BLaER1 treated with 17β-estradiol and CSF1 and Interleukin-3, amounts not matched to agents 10 nM and 100 nM (cell line): ENCODE measurements at regions not wholly inside any gene's neighbourhood (a gene's known extent, or its start where the extent isn't known, plus 50 kb on each side); places are given as distances from the start of the nearest gene placed in this dataset.

ENCODE experiments used
- H3K27ac ChIP-seq, 11 experiments: shearing (Covaris generic); formaldehyde crosslinking; 2 replicates each; pipeline ENCODE4 v1.8.1; 2022
- H3K27me3 ChIP-seq, 11 experiments: shearing (Covaris generic); formaldehyde crosslinking; 2 replicates each; pipeline ENCODE4 v1.8.1; 2022
- H3K36me3 ChIP-seq, 11 experiments: shearing (Covaris generic); formaldehyde crosslinking; 2 replicates each; pipeline ENCODE4 v1.8.1; 2022
- H3K4me1 ChIP-seq, 10 experiments: shearing (Covaris generic); formaldehyde crosslinking; 2 replicates each; pipeline ENCODE4 v1.8.1; 2022
- H3K4me2 ChIP-seq, 11 experiments: shearing (Covaris generic); formaldehyde crosslinking; 2 replicates each; pipeline ENCODE4 v1.8.1; 2022
- H3K4me3 ChIP-seq, 10 experiments: shearing (Covaris generic); formaldehyde crosslinking; 2 replicates each; pipeline ENCODE4 v1.8.1; 2022
- H3K9ac ChIP-seq, 11 experiments: shearing (Covaris generic); formaldehyde crosslinking; 2 replicates each; pipeline ENCODE4 v1.8.1; 2022
- H3K9me3 ChIP-seq, 11 experiments: shearing (Covaris generic); formaldehyde crosslinking; replicated peaks in 1 of 11; 2 replicates each; pipeline ENCODE4 v1.8.1; 2022
- H4K20me1 ChIP-seq, 11 experiments: shearing (Covaris generic); formaldehyde crosslinking; 2 replicates each; pipeline ENCODE4 v1.8.1; 2022
- Cebpa-rat ChIP-seq, 11 experiments: shearing (Covaris generic); IDR thresholded peaks; 2 replicates each; pipeline ENCODE4 v1.8.1; 2022

DNA sequence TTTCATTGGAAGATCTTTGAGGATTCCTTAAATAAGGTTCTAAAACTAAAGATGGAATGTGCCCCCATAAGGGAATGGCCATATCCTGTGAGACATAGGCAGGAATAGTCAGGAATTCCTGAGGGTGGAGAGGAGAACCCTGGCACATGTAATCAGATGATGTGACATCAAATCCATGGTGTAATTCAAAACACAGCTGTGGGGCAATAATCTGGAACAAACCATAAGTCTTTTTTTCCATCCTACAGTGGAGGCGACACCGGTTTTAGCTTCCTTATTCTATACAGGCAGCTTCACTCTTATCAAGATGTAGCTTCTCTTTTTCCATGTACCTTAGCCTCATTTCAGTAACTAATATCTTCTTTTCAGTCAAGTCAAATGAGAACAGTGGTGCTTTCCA lies 133.6 kb upstream of the CITED2 start:
- TF ChIP-seq Cebpa-rat (IDR thresholded peaks at IDR 0.05): no peak
- Histone ChIP-seq H3K27ac (no peak overlapping the region), H3K4me3 (no peak overlapping the region), H4K20me1 (no peaks in the 10 kb centered on the region), H3K36me3 (no peaks in the 10 kb centered on the region), H3K4me1 (no peaks in the 10 kb centered on the region), H3K27me3 (no peaks in the 10 kb centered on the region), H3K9ac (no peak overlapping the region), H3K9me3 (no peaks in the 10 kb centered on the region), H3K4me2 (no peak overlapping the region)

GRCh38 chr6:139500977-139501376 lies 126.5 kb upstream of the CITED2 start:
- H3K9ac ChIP-seq: no peak overlapping the region
- H3K9me3 ChIP-seq: no peaks in the 10 kb centered on the region
- no peaks in the 10 kb centered on the region for H3K36me3 ChIP-seq
- H3K27ac ChIP-seq: no peak overlapping the region
- no peak overlapping the region for H3K4me2 ChIP-seq
- no peak for TF ChIP-seq Cebpa-rat (IDR thresholded peaks at IDR 0.05)
- no peaks in the 10 kb centered on the region for H3K27me3 ChIP-seq
- H3K4me1 ChIP-seq: no peaks in the 10 kb centered on the region
- no peaks in the 10 kb centered on the region for H4K20me1 ChIP-seq
- no peak overlapping the region for H3K4me3 ChIP-seq

GRCh38 chr6:139498715-139499114 lies 124.3 kb upstream of the CITED2 start:
- Histone ChIP-seq H3K4me3 (no peak overlapping the region), H3K4me2 (no peak overlapping the region), H3K9ac (no peak overlapping the region), H3K27ac (no peak overlapping the region), H3K9me3 (no peaks in the 10 kb centered on the region), H3K36me3 (no peaks in the 10 kb centered on the region), H3K27me3 (no peaks in the 10 kb centered on the region), H3K4me1 (no peaks in the 10 kb centered on the region), H4K20me1 (no peaks in the 10 kb centered on the region)
- no peak for TF ChIP-seq Cebpa-rat (IDR thresholded peaks at IDR 0.05)

DNA sequence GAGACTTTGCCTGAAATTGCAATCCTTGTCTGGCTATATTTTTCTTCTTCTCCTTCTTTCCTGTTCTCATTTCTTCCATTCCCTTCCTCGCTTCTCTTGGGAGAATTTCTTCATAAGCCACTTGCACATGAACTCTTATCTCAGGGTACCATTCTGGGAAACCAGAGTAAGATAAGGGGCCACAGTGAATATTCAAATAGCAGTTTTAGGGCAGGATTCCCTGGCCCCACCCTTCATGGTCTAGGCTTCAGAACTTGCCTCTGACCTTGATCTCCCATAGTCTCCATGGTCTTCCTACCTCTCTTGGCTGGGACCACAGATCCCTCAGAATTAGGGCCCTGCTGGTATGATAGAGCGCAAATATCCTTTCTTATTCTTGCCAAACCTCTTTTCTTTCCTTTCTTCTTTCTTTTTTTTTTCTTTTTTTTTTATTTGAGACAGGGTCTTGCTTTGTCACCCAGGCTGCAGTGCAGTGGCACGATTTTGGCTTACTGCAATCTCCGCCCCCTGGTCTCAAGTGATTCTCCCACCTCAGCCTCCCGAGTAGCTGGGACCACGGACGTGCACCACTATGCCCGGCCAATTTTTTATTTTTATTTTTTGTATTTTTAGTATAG lies 123.0 kb upstream of the CITED2 start:
- Histone ChIP-seq H3K27me3 (no peaks in the 10 kb centered on the region), H3K9ac (no peak overlapping the region), H4K20me1 (no peaks in the 10 kb centered on the region), H3K27ac (no peak overlapping the region), H3K4me3 (no peak overlapping the region), H3K4me2 (no peak overlapping the region), H3K4me1 (no peaks in the 10 kb centered on the region), H3K9me3 (peaks cover 0 to 7% (median 0%) of the 10 kb centered on the region in 11 experiments; a peak in 3 of 22 replicates), H3K36me3 (no peaks in the 10 kb centered on the region)
- TF ChIP-seq Cebpa-rat (IDR thresholded peaks at IDR 0.05): no peak

GRCh38 chr6:139496654-139497344 lies 122.4 kb upstream of the CITED2 start:
- no peak overlapping the region for H3K9ac ChIP-seq
- H3K9me3 ChIP-seq: peaks cover 0 to 13% (median 2%) of the 10 kb centered on the region in 11 experiments; a peak in 7 of 22 replicates
- no peaks in the 10 kb centered on the region for H3K27me3 ChIP-seq
- H3K4me2 ChIP-seq: no peak overlapping the region
- no peaks in the 10 kb centered on the region for H4K20me1 ChIP-seq
- H3K36me3 ChIP-seq: no peaks in the 10 kb centered on the region
- TF ChIP-seq Cebpa-rat (IDR thresholded peaks at IDR 0.05): no peak
- no peak overlapping the region for H3K4me3 ChIP-seq
- no peaks in the 10 kb centered on the region for H3K4me1 ChIP-seq
- H3K27ac ChIP-seq: no peak overlapping the region

GRCh38 chr6:139494376-139494990 lies 120.0 kb upstream of the CITED2 start:
- Histone ChIP-seq H3K4me1 (0 out of 20 replicates have a peak, but pooled peaks cover 0 to 5% (median 0%) of the 10 kb centered on the region in 10 experiments), H4K20me1 (no peaks in the 10 kb centered on the region), H3K9me3 (peaks cover 0 to 15% (median 3%) of the 10 kb centered on the region in 11 experiments; a peak in 7 of 22 replicates), H3K4me2 (no peak overlapping the region), H3K4me3 (no peak overlapping the region), H3K27ac (no peak overlapping the region), H3K27me3 (no peaks in the 10 kb centered on the region), H3K36me3 (no peaks in the 10 kb centered on the region), H3K9ac (no peak overlapping the region)
- TF ChIP-seq Cebpa-rat (IDR thresholded peaks at IDR 0.05): no peak

DNA sequence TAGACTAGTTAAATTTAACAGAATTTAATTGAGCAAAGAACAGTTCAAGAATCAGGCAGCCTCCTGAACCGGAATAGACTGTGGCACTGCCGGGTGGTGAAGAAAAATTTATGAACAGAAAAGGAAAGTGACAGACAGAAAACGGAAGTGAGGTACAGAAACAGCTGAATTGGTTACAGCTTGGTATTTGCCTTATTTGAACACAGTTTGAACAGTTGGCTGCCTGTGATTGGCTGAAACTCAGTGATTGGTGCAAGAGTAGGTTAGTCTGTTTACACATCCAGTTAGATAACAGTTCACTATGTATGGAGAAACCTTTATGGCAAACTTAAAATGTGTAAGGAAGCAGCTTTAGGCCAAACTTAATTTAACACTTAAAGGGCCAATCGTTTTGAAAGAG lies 116.0 kb upstream of the CITED2 start:
- Histone ChIP-seq H3K4me2 (no peak overlapping the region; a peak in 1 of 22 replicates), H3K27me3 (no peaks in the 10 kb centered on the region), H3K4me3 (no peak overlapping the region), H3K36me3 (no peaks in the 10 kb centered on the region), H3K9me3 (peaks cover 0 to 15% (median 3%) of the 10 kb centered on the region in 11 experiments; a peak in 7 of 22 replicates), H3K4me1 (0 out of 20 replicates have a peak, but pooled peaks cover 0 to 5% (median 0%) of the 10 kb centered on the region in 10 experiments), H3K27ac (no peak overlapping the region), H3K9ac (no peak overlapping the region), H4K20me1 (no peaks in the 10 kb centered on the region)
- no peak for TF ChIP-seq Cebpa-rat (IDR thresholded peaks at IDR 0.05)

- no peaks in the 10 kb centered on the region for H4K20me1 ChIP-seq
- no peaks in the 10 kb centered on the region for H3K27me3 ChIP-seq
- H3K4me1 ChIP-seq: peaks cover 8 to 18% (median 13%) of the 10 kb centered on the region in 10 experiments; a peak in 19 of 20 replicates
- TF ChIP-seq Cebpa-rat (IDR thresholded peaks at IDR 0.05): no peak
- H3K36me3 ChIP-seq: no peaks in the 10 kb centered on the region
- H3K27ac ChIP-seq: no peak overlapping the region
- no peak overlapping the region for H3K4me2 ChIP-seq
- no peak overlapping the region for H3K4me3 ChIP-seq
- H3K9me3 ChIP-seq: no peaks in the 10 kb centered on the region
- H3K9ac ChIP-seq: no peak overlapping the region
These were observed 112.0 kb upstream of the CITED2 start for GRCh38 chr6:139486476-139486799.

DNA sequence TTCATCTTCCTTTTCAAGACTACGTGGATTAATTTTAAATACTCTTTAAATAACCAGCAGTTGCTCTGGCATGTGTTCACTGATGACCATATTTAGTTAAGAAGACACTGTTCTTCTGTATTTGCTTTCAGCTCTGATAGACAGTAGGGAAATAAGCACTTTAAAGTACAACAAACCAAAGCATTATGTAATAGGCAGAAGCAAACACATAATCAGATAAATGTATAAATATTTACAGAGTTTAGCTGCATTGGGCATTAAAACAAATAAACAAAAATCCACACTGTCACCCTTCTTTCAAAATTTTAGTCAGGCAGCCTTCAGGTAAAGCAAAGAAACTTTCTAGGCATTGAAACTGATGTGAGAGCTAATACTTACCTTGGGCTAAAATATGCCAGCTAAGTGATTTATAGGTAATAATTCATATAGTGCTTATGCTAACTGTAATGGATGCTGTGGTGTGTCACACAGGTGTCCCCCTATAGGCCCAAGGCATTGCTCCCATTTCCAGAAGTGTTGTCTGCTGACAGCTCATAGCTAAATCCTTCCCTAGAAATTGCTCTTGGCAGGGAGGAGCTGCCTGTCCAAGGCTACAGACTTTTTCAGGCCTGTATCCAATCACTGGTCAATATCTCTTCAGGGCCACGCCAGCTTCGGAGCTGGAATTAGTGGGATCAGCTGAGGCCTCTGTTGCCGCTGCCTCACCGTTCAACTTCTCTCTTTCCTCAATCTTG lies 111.5 kb upstream of the CITED2 start:
- TF ChIP-seq Cebpa-rat (IDR thresholded peaks at IDR 0.05): no peak
- H3K4me2 ChIP-seq: no peak overlapping the region
- H3K9me3 ChIP-seq: no peaks in the 10 kb centered on the region
- H3K4me1 ChIP-seq: peaks cover 8 to 18% (median 13%) of the 10 kb centered on the region in 10 experiments; a peak in 19 of 20 replicates
- no peaks in the 10 kb centered on the region for H3K27me3 ChIP-seq
- H3K36me3 ChIP-seq: no peaks in the 10 kb centered on the region
- H3K27ac ChIP-seq: no peak overlapping the region
- H4K20me1 ChIP-seq: no peaks in the 10 kb centered on the region
- no peak overlapping the region for H3K9ac ChIP-seq
- H3K4me3 ChIP-seq: no peak overlapping the region
